Loucy (cell line): ENCODE measurements at regions not wholly inside any gene's neighbourhood (a gene's known extent, or its start where the extent isn't known, plus 50 kb on each side); places are given as distances from the start of the nearest gene placed in this dataset.

Experiments used
- H2AFZ ChIP-seq: fragments of 200-600 bp; sonication (generic); 2 replicates; pipeline ENCODE4 v1.6.0; 2016; ENCODE audit warnings: antibody characterized with exemption, mild to moderate bottlenecking, low read length, moderate library complexity
- H3F3A ChIP-seq: fragments of 200-600 bp; 2 replicates; pipeline ENCODE4 v1.6.0; 2016; ENCODE audit warnings: antibody characterized with exemption, low read depth, mild to moderate bottlenecking
- H3K27me3 ChIP-seq: fragments of 200-600 bp; sonication (generic); 2 replicates; pipeline ENCODE4 v1.6.1; 2014; ENCODE audit warnings: low read length, mild to moderate bottlenecking; ENCODE audit not compliant: insufficient read depth, poor library complexity, severe bottlenecking
- H3K36me3 ChIP-seq: fragments of 200-600 bp; sonication (generic); 2 replicates; pipeline ENCODE4 v1.6.1; 2016; ENCODE audit warnings: low read length; ENCODE audit not compliant: insufficient read depth
- H3K4me1 ChIP-seq: fragments of 200-600 bp; sonication (generic); 2 replicates; pipeline ENCODE4 v1.5.1; 2014; ENCODE audit warnings: low read length, mild to moderate bottlenecking; ENCODE audit not compliant: insufficient read depth, poor library complexity, severe bottlenecking
- H3K4me2 ChIP-seq: fragments of 200-600 bp; sonication (generic); 2 replicates; pipeline ENCODE4 v1.6.0; 2014; ENCODE audit warnings: antibody characterized with exemption, low read length, low read depth, mild to moderate bottlenecking; ENCODE audit not compliant: poor library complexity, severe bottlenecking
- H3K4me3 ChIP-seq: fragments of 200-600 bp; sonication (generic); 2 replicates; pipeline ENCODE4 v1.5.1; 2014; ENCODE audit warnings: low read length, mild to moderate bottlenecking, mixed read lengths; ENCODE audit not compliant: poor library complexity, severe bottlenecking
- H3K79me2 ChIP-seq: fragments of 200-600 bp; sonication (generic); 2 replicates; pipeline ENCODE4 v1.6.1; 2014; ENCODE audit warnings: low read length; ENCODE audit not compliant: insufficient read depth
- H3K9ac ChIP-seq: fragments of 200-600 bp; sonication (generic); 2 replicates; pipeline ENCODE4 v1.6.0; 2014; ENCODE audit warnings: mild to moderate bottlenecking, low read depth, low read length, moderate library complexity; ENCODE audit not compliant: poor library complexity, severe bottlenecking
- H3K9me2 ChIP-seq: fragments of 200-600 bp; sonication (generic); replicated peaks from 2 replicates; pipeline ENCODE4 v1.6.1; 2016; ENCODE audit warnings: low read depth, low read length, mixed read lengths
- H3K9me3 ChIP-seq: fragments of 200-600 bp; sonication (generic); 2 replicates; pipeline ENCODE4 v1.6.1; 2014; ENCODE audit warnings: mild to moderate bottlenecking, antibody characterized with exemption, low read length, low read depth; ENCODE audit not compliant: insufficient read depth
- H4K20me1 ChIP-seq: fragments of 200-600 bp; sonication (generic); 2 replicates; pipeline ENCODE4 v1.6.0; 2014; ENCODE audit warnings: antibody characterized with exemption, low read length, mild to moderate bottlenecking; ENCODE audit not compliant: insufficient read depth, poor library complexity, severe bottlenecking
- CTCF ChIP-seq: fragments of 200-600 bp; sonication (generic); conservative IDR thresholded peaks from 2 replicates; pipeline ENCODE4 v1.5.1; 2014; ENCODE audit warnings: mild to moderate bottlenecking, antibody characterized with exemption, low read length
- EZH2phosphoT487 ChIP-seq: fragments of 200-600 bp; IDR thresholded peaks from 2 replicates; pipeline ENCODE4 v1.6.1; 2018; ENCODE audit warnings: antibody characterized with exemption, mild to moderate bottlenecking, moderate library complexity, borderline replicate concordance

GRCh38 chr9:91063471-91063870, 261.9 kb downstream of the SYK start:
- Histone ChIP-seq H3K79me2 (no peaks in the 10 kb centered on the region), H3K9me2 (no peaks in the 10 kb centered on the region), H3K9me3 (no peaks in the 10 kb centered on the region), H3K4me1 (peaks cover 14% of the 10 kb centered on the region), H3F3A (no peaks in the 10 kb centered on the region), H3K4me2 (no peak overlapping the region), H2AFZ (no peak overlapping the region), H3K27me3 (no peaks in the 10 kb centered on the region), H4K20me1 (no peaks in the 10 kb centered on the region), H3K9ac (no peak overlapping the region), H3K36me3 (no peaks in the 10 kb centered on the region), H3K4me3 (no peak overlapping the region)
- TF ChIP-seq CTCF (no peak), EZH2phosphoT487 (no peak)

- no peak overlapping the region for H2AFZ ChIP-seq
- no peaks in the 10 kb centered on the region for H3K79me2 ChIP-seq
- H3K9ac ChIP-seq: no peak overlapping the region
These were observed 263.8 kb downstream of the SYK start for GRCh38 chr9:91065231-91066041.

GRCh38 chr9:91066042-91066415, 264.4 kb downstream of the SYK start:
- H3K79me2 ChIP-seq: no peaks in the 10 kb centered on the region
- H4K20me1 ChIP-seq: no peaks in the 10 kb centered on the region
- no peaks in the 10 kb centered on the region for H3F3A ChIP-seq
- no peaks in the 10 kb centered on the region for H3K27me3 ChIP-seq
- H3K9ac ChIP-seq: no peak overlapping the region
- no peak for TF ChIP-seq EZH2phosphoT487
- no peak for TF ChIP-seq CTCF
- no peaks in the 10 kb centered on the region; the same call in 1 of the 2 replicates for H3K9me3 ChIP-seq
- H3K9me2 ChIP-seq: no peaks in the 10 kb centered on the region
- H3K4me2 ChIP-seq: no peak overlapping the region
- H3K4me3 ChIP-seq: no peak overlapping the region
- H3K36me3 ChIP-seq: no peaks in the 10 kb centered on the region
- H3K4me1 ChIP-seq: peaks cover 6% of the 10 kb centered on the region
- no peak overlapping the region for H2AFZ ChIP-seq

More at GRCh38 chr9:91065231-91066041, 263.8 kb downstream of the SYK start:
- H3K27me3 ChIP-seq: no peaks in the 10 kb centered on the region
- no peaks in the 10 kb centered on the region for H3K36me3 ChIP-seq
- no peaks in the 10 kb centered on the region for H3F3A ChIP-seq
- no peak overlapping the region for H3K4me3 ChIP-seq
- H3K4me1 ChIP-seq: peaks cover 11% of the 10 kb centered on the region
- no peak overlapping the region for H3K4me2 ChIP-seq
- H4K20me1 ChIP-seq: no peaks in the 10 kb centered on the region
- no peaks in the 10 kb centered on the region for H3K9me2 ChIP-seq
- no peak for TF ChIP-seq EZH2phosphoT487
- TF ChIP-seq CTCF: no peak
- no peaks in the 10 kb centered on the region; the same call in 1 of the 2 replicates for H3K9me3 ChIP-seq
